Neural cell (in vitro differentiated cells): ENCODE measurements at regions not wholly inside any gene's neighbourhood (a gene's known extent, or its start where the extent isn't known, plus 50 kb on each side); places are given as distances from the start of the nearest gene placed in this dataset.
A peak's percentile ranks its signal among the peaks of the same experiment; 100 is the strongest.

Experiments
- H2AFZ ChIP-seq: fragments of 200-600, 300-800 bp; sonication (generic), shearing (Covaris generic); 2 replicates; pipeline ENCODE4 v1.6.0; 2014; ENCODE audit warnings: low read depth, mild to moderate bottlenecking, antibody characterized with exemption, low read length, moderate library complexity
- H3F3A ChIP-seq: fragments of 200-600 bp; shearing (Covaris generic); 2 replicates; pipeline ENCODE4 v1.6.1; 2016; ENCODE audit warnings: mild to moderate bottlenecking, moderate library complexity, mixed read lengths, antibody characterized with exemption, low read length; ENCODE audit not compliant: insufficient read depth, poor library complexity, severe bottlenecking
- H3K27ac ChIP-seq: fragments of 200-600, 300-800 bp; sonication (generic), shearing (Covaris generic); 2 replicates; pipeline ENCODE4 v1.5.1; 2014; ENCODE audit warnings: mild to moderate bottlenecking, low read length, moderate library complexity
- H3K27me3 ChIP-seq: fragments of 300-800, 200-600 bp; sonication (generic), shearing (Covaris generic); 2 replicates; pipeline ENCODE4 v1.6.0; 2014; ENCODE audit warnings: mild to moderate bottlenecking, low read depth, low read length, moderate library complexity; ENCODE audit not compliant: insufficient read depth
- H3K36me3 ChIP-seq: fragments of 300-800, 200-600 bp; sonication (generic), shearing (Covaris generic); 2 replicates; pipeline ENCODE4 v1.5.1; 2014; ENCODE audit warnings: mild to moderate bottlenecking, antibody characterized with exemption, low read length, moderate library complexity; ENCODE audit not compliant: insufficient read depth
- H3K4me2 ChIP-seq: fragments of 300-800, 200-600 bp; sonication (generic), shearing (Covaris generic); 2 replicates; pipeline ENCODE4 v1.6.0; 2014; ENCODE audit warnings: mild to moderate bottlenecking, low read length
- H3K4me3 ChIP-seq: fragments of 300-800, 200-600 bp; sonication (generic), shearing (Covaris generic); 2 replicates; pipeline ENCODE4 v1.5.1; 2014; ENCODE audit warnings: mild to moderate bottlenecking, low read length, moderate library complexity
- H3K79me2 ChIP-seq: fragments of 200-600 bp; shearing (Covaris generic); replicated peaks from 2 replicates; pipeline ENCODE4 v1.6.0; 2014; ENCODE audit warnings: mild to moderate bottlenecking, low read length, moderate library complexity; ENCODE audit not compliant: insufficient read depth
- H3K9ac ChIP-seq: fragments of 300-800, 200-600 bp; sonication (generic), shearing (Covaris generic); 2 replicates; pipeline ENCODE4 v1.6.1; 2016; ENCODE audit warnings: mild to moderate bottlenecking, low read length, mixed read lengths
- H3K9me2 ChIP-seq: fragments of 200-600 bp; shearing (Covaris generic); 2 replicates; pipeline ENCODE4 v1.6.1; 2016; ENCODE audit warnings: mild to moderate bottlenecking, low read length, mixed read lengths; ENCODE audit not compliant: insufficient read depth
- H3K9me3 ChIP-seq: fragments of 200-600, 300-800 bp; sonication (generic), shearing (Covaris generic); 2 replicates; pipeline ENCODE4 v1.6.1; 2016; ENCODE audit warnings: mild to moderate bottlenecking, mixed run types, low read length, moderate library complexity, mixed read lengths
- H4K20me1 ChIP-seq: fragments of 200-600 bp; shearing (Covaris generic); 2 replicates; pipeline ENCODE4 v1.6.1; 2016; ENCODE audit warnings: mild to moderate bottlenecking, mixed run types; ENCODE audit not compliant: insufficient read depth
- CTCF ChIP-seq: fragments of 450-650 bp; IDR thresholded peaks from 2 replicates; pipeline ENCODE4 v1.5.1; 2014; ENCODE audit warnings: antibody characterized with exemption, mild to moderate bottlenecking, moderate library complexity; ENCODE audit not compliant: poor library complexity, severe bottlenecking
- EP300 ChIP-seq: fragments of 450-650 bp; conservative IDR thresholded peaks from 2 replicates; pipeline ENCODE4 v1.6.1; 2014; ENCODE audit warnings: antibody characterized with exemption, mild to moderate bottlenecking, moderate library complexity; ENCODE audit not compliant: poor library complexity, severe bottlenecking
- EZH2 ChIP-seq: fragments of 200-600, 300-800 bp; shearing (Covaris generic), sonication (generic); IDR thresholded peaks from 2 replicates; pipeline ENCODE4 v1.6.1; 2014; ENCODE audit warnings: antibody characterized with exemption, low read length, borderline replicate concordance, mild to moderate bottlenecking; ENCODE audit not compliant: insufficient read depth, poor library complexity, severe bottlenecking
- MXI1 ChIP-seq: fragments of 450-650 bp; conservative IDR thresholded peaks from 2 replicates; pipeline ENCODE4 v1.6.1; 2014; ENCODE audit warnings: antibody characterized with exemption, mild to moderate bottlenecking; ENCODE audit not compliant: poor library complexity, severe bottlenecking
- POLR2AphosphoS5 ChIP-seq: IDR thresholded peaks from 2 replicates; pipeline ENCODE4 v1.6.1; 2012
- RAD21 ChIP-seq: fragments of 450-650 bp; conservative IDR thresholded peaks from 2 replicates; pipeline ENCODE4 v1.6.1; 2014; ENCODE audit warnings: antibody characterized with exemption, mild to moderate bottlenecking, moderate library complexity
- SMC3 ChIP-seq: fragments of 450-650 bp; conservative IDR thresholded peaks from 2 replicates; pipeline ENCODE4 v1.6.1; 2014; ENCODE audit warnings: antibody characterized with exemption, mild to moderate bottlenecking, moderate library complexity; ENCODE audit not compliant: poor library complexity
- TAF1 ChIP-seq: IDR thresholded peaks from 2 replicates; pipeline ENCODE4 v1.6.1; 2012; ENCODE audit warnings: low read depth
- TF ChIP-seq, protein P1 (sequence below): IDR thresholded peaks from 2 replicates; pipeline ENCODE4 v1.6.1; 2012; ENCODE audit warnings: borderline replicate concordance

DNA sequence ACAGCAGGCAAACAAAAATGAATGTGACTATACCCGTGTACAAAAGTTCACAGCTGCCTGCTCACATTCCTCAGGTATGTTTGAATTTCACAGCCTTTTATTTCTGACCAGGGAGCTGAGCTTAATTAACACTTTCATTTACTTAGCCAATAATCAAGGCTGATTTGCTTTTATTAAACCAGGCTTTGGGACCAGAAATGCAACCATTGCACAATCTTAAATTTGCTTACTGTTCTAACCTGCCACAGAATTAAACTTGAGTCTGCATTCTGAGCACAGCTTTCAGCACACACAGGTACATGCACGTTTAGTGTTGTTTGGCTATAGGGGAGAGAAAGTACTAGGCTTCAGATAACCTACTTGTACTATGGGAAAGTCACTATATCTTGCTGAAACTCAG is 372.4 kb upstream of the ATP5MC3 start:
- Histone ChIP-seq H3K4me2 (no peak overlapping the region), H3K36me3 (no peaks in the 10 kb centered on the region)

GRCh38 chr2:175552902-175553301 is 371.4 kb upstream of the ATP5MC3 start:
- no peaks in the 10 kb centered on the region for H3K9me2 ChIP-seq
- TF ChIP-seq MXI1 (no peak), CTCF (no peak), TAF1 (no peak), RAD21 (no peak), SMC3 (no peak), EP300 (peak; percentile 98), POLR2AphosphoS5 (peak; percentile 76)
- TF ChIP-seq, protein P1, sequence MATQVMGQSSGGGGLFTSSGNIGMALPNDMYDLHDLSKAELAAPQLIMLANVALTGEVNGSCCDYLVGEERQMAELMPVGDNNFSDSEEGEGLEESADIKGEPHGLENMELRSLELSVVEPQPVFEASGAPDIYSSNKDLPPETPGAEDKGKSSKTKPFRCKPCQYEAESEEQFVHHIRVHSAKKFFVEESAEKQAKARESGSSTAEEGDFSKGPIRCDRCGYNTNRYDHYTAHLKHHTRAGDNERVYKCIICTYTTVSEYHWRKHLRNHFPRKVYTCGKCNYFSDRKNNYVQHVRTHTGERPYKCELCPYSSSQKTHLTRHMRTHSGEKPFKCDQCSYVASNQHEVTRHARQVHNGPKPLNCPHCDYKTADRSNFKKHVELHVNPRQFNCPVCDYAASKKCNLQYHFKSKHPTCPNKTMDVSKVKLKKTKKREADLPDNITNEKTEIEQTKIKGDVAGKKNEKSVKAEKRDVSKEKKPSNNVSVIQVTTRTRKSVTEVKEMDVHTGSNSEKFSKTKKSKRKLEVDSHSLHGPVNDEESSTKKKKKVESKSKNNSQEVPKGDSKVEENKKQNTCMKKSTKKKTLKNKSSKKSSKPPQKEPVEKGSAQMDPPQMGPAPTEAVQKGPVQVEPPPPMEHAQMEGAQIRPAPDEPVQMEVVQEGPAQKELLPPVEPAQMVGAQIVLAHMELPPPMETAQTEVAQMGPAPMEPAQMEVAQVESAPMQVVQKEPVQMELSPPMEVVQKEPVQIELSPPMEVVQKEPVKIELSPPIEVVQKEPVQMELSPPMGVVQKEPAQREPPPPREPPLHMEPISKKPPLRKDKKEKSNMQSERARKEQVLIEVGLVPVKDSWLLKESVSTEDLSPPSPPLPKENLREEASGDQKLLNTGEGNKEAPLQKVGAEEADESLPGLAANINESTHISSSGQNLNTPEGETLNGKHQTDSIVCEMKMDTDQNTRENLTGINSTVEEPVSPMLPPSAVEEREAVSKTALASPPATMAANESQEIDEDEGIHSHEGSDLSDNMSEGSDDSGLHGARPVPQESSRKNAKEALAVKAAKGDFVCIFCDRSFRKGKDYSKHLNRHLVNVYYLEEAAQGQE = no peak
- H3K4me2 ChIP-seq = peak overlapping the region; percentile 28
- H3K27ac ChIP-seq = peak overlapping the region; percentile 71
- peak overlapping the region; percentile 30 for H3K9ac ChIP-seq
- H3K27me3 ChIP-seq = no peaks in the 10 kb centered on the region
- peak overlapping the region; percentile 41 for H3K4me3 ChIP-seq
- no peaks in the 10 kb centered on the region for H3F3A ChIP-seq
- no peak overlapping the region for H2AFZ ChIP-seq
- no peaks in the 10 kb centered on the region for H4K20me1 ChIP-seq
- no peaks in the 10 kb centered on the region for H3K36me3 ChIP-seq
- H3K79me2 ChIP-seq = no peaks in the 10 kb centered on the region
- H3K9me3 ChIP-seq = no peaks in the 10 kb centered on the region

More for the DNA sequence above, 372.4 kb upstream of the ATP5MC3 start:
- Histone ChIP-seq H2AFZ (no peak overlapping the region), H3K4me3 (no peak overlapping the region), H3K9me2 (no peaks in the 10 kb centered on the region), H3K27me3 (no peaks in the 10 kb centered on the region), H3K9me3 (no peaks in the 10 kb centered on the region), H3F3A (no peaks in the 10 kb centered on the region), H4K20me1 (no peaks in the 10 kb centered on the region), H3K79me2 (no peaks in the 10 kb centered on the region), H3K9ac (no peak overlapping the region), H3K27ac (no peak overlapping the region)
- TF ChIP-seq CTCF (no peak), EZH2 (no peak), MXI1 (no peak), RAD21 (no peak), SMC3 (no peak), TAF1 (no peak), POLR2AphosphoS5 (no peak), EP300 (no peak)
- TF ChIP-seq, protein P1 = no peak
